ENCODE measurements at regions not wholly inside any gene's neighbourhood (a gene's known extent, or its start where the extent isn't known, plus 50 kb on each side); places are given as distances from the start of the nearest gene placed in this dataset.

DNA sequence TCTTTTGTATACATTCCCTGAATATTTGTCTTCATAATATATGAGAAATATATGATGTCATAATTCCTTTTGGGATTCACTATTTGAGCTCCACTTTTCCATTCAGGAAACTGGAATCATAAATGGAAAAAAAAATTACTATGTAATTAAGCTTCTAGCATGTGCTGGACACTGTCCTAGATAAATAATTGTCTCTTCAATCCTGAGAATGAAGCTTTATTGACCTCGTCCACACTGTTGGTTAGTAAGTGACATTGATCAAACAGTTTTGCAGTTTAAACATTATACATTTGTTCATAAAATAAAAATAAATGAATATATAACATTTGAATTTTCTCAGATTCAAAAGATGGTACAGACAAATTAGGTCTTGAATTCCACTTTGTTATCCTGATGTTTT lies 1691.2 kb downstream of the LRRC4C start:
- no peak for TF ChIP-seq POLR2AphosphoS5 (IDR thresholded peaks at IDR 0.05; ENCODE audit: low read depth, low read length)
- TF ChIP-seq TAF1 (IDR thresholded peaks at IDR 0.05; ENCODE audit: borderline replicate concordance, low read depth, low read length): no peak
